HepG2 (cell line): ENCODE measurements at regions not wholly inside any gene's neighbourhood (a gene's known extent, or its start where the extent isn't known, plus 50 kb on each side); places are given as distances from the start of the nearest gene placed in this dataset.

Source experiments
- ATAC-seq: fragments of 200-7000 bp; cut with Tn5 transposase; 3 replicates; pipeline ENCODE4 v1.9.1; 2020; ENCODE audit warnings: mild to moderate bottlenecking, moderate library complexity
- BruUV-seq: library from RNA; stranded (reverse); fragments of 400-500 nt; replicated peaks from 2 replicates; lab custom pipeline; 2021; lab: Mats Ljungman, UMichigan
- CTCF ChIA-PET: fragments of 300-600 bp; formaldehyde crosslinking; extraction: SDS; loops from one replicate; lab custom pipeline; 2021; ENCODE audit warnings: low total read pairs, inconsistent platforms, low intra/inter-chr PET ratio; lab: Yijun Ruan, JAX
- POLR2A ChIA-PET: fragments of 350-600 bp; sonication (Branson Sonifier 250); formaldehyde crosslinking; loops from one replicate; lab custom pipeline; 2020; ENCODE audit warnings: antibody characterized with exemption, inconsistent platforms; lab: Yijun Ruan, JAX
- DNase-seq: peaks from one replicate; pipeline ENCODE4 v3.0.0-alpha.2; 2015; ENCODE audit warnings: low spot score
- FAIRE-seq: peaks from 3 replicates; lab custom pipeline; 2011; peaks lifted over from hg19 to GRCh38; lab: Jason Lieb, UNC
- H2AFZ ChIP-seq: one replicate; pipeline ENCODE4 v1.6.1; 2011; ENCODE audit warnings: low read length, inconsistent platforms
- H3K27ac ChIP-seq: fragments of 300-600 bp; 3 replicates; pipeline ENCODE4 v1.8.0; 2011; ENCODE audit warnings: mixed run types, mild to moderate bottlenecking, mixed read lengths, low read length, inconsistent platforms; ENCODE audit not compliant: insufficient read depth; ENCODE audit errors: extremely low read length
- H3K27me3 ChIP-seq, 2 experiments: fragments of 200-600 bp in 1 of 2; 2 replicates in 1 of 2; 3 replicates in 1 of 2; pipeline versions ENCODE4 v1.6.0 to v1.8.0; 2011; ENCODE audit warnings: low read length in 2 of 2, mild to moderate bottlenecking in 2 of 2, moderate library complexity in 2 of 2, inconsistent platforms in 1 of 2; ENCODE audit not compliant: insufficient read depth in 2 of 2, control insufficient read depth in 1 of 2
- H3K36me3 ChIP-seq, 2 experiments: fragments of 200-600 bp in 1 of 2; replicated peaks in 1 of 2; 2 replicates in 1 of 2; 3 replicates in 1 of 2; pipeline versions ENCODE4 v1.5.1 to v1.8.0; 2011; ENCODE audit warnings: low read length in 2 of 2, inconsistent platforms in 1 of 2; ENCODE audit not compliant: insufficient read depth in 2 of 2, control insufficient read depth in 1 of 2
- H3K4me1 ChIP-seq: 2 replicates; pipeline ENCODE4 v1.5.1; 2012; ENCODE audit warnings: low read length, inconsistent platforms; ENCODE audit not compliant: insufficient read depth
- H3K4me2 ChIP-seq: 2 replicates; pipeline ENCODE4 v1.6.0; 2011; ENCODE audit warnings: low read depth, low read length, inconsistent platforms
- H3K4me3 ChIP-seq, 3 experiments: fragments of 200-600 bp in 1 of 3; sonication (generic), shearing (Covaris generic) in 1 of 3; replicated peaks in 1 of 3; 2 replicates each; pipeline ENCODE4 v1.5.1; 2011 to 2016; ENCODE audit warnings: low read length in 3 of 3, inconsistent platforms in 2 of 3, low read depth in 2 of 3, mild to moderate bottlenecking in 2 of 3, control low read depth in 1 of 3, mixed read lengths in 1 of 3; ENCODE audit not compliant: insufficient read depth in 1 of 3
- H3K79me2 ChIP-seq: one replicate; pipeline ENCODE4 v1.6.1; 2011; ENCODE audit warnings: low read length, inconsistent platforms; ENCODE audit not compliant: insufficient read depth
- H3K9ac ChIP-seq: 2 replicates; pipeline ENCODE4 v1.6.0; 2011; ENCODE audit warnings: mild to moderate bottlenecking, low read depth, low read length, inconsistent platforms; ENCODE audit not compliant: insufficient read depth
- H3K9me3 ChIP-seq: 2 replicates; pipeline ENCODE4 v1.5.1; 2012; ENCODE audit warnings: mild to moderate bottlenecking, low read length
- H4K20me1 ChIP-seq: 2 replicates; pipeline ENCODE4 v1.6.0; 2011; ENCODE audit warnings: inconsistent platforms, mild to moderate bottlenecking, low read length, moderate library complexity; ENCODE audit not compliant: insufficient read depth
- CTCF ChIP-seq: sonication (generic); formaldehyde crosslinking; IDR thresholded peaks from 2 replicates; pipeline ENCODE4 v1.5.0; 2020; ENCODE audit warnings: mild to moderate bottlenecking, missing genetic modification reagents, moderate library complexity
- DZIP1 ChIP-seq: sonication (generic); formaldehyde crosslinking; IDR thresholded peaks from 2 replicates; pipeline ENCODE4 v1.5.0; 2020; ENCODE audit warnings: mild to moderate bottlenecking, missing genetic modification reagents
- FOXK1 ChIP-seq: sonication (generic); formaldehyde crosslinking; IDR thresholded peaks from 2 replicates; pipeline ENCODE4 v1.4.0; 2020; ENCODE audit warnings: low read depth, missing genetic modification reagents, borderline replicate concordance
- GATAD1 ChIP-seq: IDR thresholded peaks from 2 replicates; pipeline ENCODE4 v1.6.1; 2016; ENCODE audit warnings: missing genetic modification reagents, missing compliant biosample characterization
- GPBP1L1 ChIP-seq: sonication (generic); formaldehyde crosslinking; IDR thresholded peaks from 2 replicates; pipeline ENCODE4 v1.5.0; 2020; ENCODE audit warnings: mild to moderate bottlenecking, missing genetic modification reagents
- HDAC6 ChIP-seq: fragments of 200-600 bp; sonication (generic); IDR thresholded peaks from 2 replicates; pipeline ENCODE4 v1.7.0; 2017; ENCODE audit warnings: mild to moderate bottlenecking, antibody characterized with exemption, low read length, low read depth
- HMGA1 ChIP-seq: sonication (generic); formaldehyde crosslinking; conservative IDR thresholded peaks from 2 replicates; pipeline ENCODE4 v1.4.0; 2020; ENCODE audit warnings: missing genetic modification reagents
- MAFF ChIP-seq: IDR thresholded peaks from 2 replicates; pipeline ENCODE4 v1.6.1; 2011; ENCODE audit warnings: low read depth, low read length, improper control_type of control experiment
- MED8 ChIP-seq: sonication (generic); formaldehyde crosslinking; IDR thresholded peaks from 2 replicates; pipeline ENCODE4 v1.8.1; 2023; ENCODE audit warnings: mild to moderate bottlenecking, missing genetic modification reagents; ENCODE audit not compliant: insufficient replicate concordance
- NCOA2 ChIP-seq: sonication (generic); formaldehyde crosslinking; IDR thresholded peaks from 2 replicates; pipeline ENCODE4 v1.8.0; 2022; ENCODE audit warnings: inconsistent platforms
- NPAS2 ChIP-seq: sonication (generic); formaldehyde crosslinking; IDR thresholded peaks from 2 replicates; pipeline ENCODE4 v1.8.0; 2022; ENCODE audit warnings: mild to moderate bottlenecking, missing genetic modification reagents, borderline replicate concordance
- SSRP1 ChIP-seq: IDR thresholded peaks from 2 replicates; pipeline ENCODE4 v1.6.1; 2016; ENCODE audit warnings: control low read depth
- THRA ChIP-seq: sonication (generic); formaldehyde crosslinking; IDR thresholded peaks from 2 replicates; pipeline ENCODE4 v1.4.0; 2020; ENCODE audit warnings: missing genetic modification reagents, borderline replicate concordance
- ZBTB44 ChIP-seq: sonication (generic); formaldehyde crosslinking; IDR thresholded peaks from 2 replicates; pipeline ENCODE4 v1.4.0; 2020; ENCODE audit warnings: missing genetic modification reagents
- ZNF230 ChIP-seq: sonication (generic); formaldehyde crosslinking; IDR thresholded peaks from 2 replicates; pipeline ENCODE4 v1.4.0; 2020; ENCODE audit warnings: mild to moderate bottlenecking, missing genetic modification reagents
- ZNF350 ChIP-seq: sonication (generic); formaldehyde crosslinking; IDR thresholded peaks from 2 replicates; pipeline ENCODE4 v1.4.0; 2020; ENCODE audit warnings: mild to moderate bottlenecking, low read depth, missing genetic modification reagents, borderline replicate concordance
- ZNF652 ChIP-seq: IDR thresholded peaks from 2 replicates; pipeline ENCODE4 v1.6.1; 2016; ENCODE audit warnings: low read depth, borderline replicate concordance
- ZNF790 ChIP-seq: sonication (generic); formaldehyde crosslinking; IDR thresholded peaks from 2 replicates; pipeline ENCODE4 v1.8.0; 2022; ENCODE audit warnings: missing genetic modification reagents, mild to moderate bottlenecking, borderline replicate concordance
- WGBS: methylation state at CpG from one replicate; pipeline ENCODE4 v1.1.6; 2017; ENCODE audit warnings: low lambda C conversion rate; 5-methylcytosine and 5-hydroxymethylcytosine counted together
- in situ Hi-C: cut with HindIII; loops from 2 replicates; pipeline ENCODE4 v1.10.0; 2017; ENCODE audit warnings: low pct_unique_long_range_greater_than_20kb; ENCODE audit not compliant: extremely low pct_ligation_motif_present
- intact Hi-C: fragments of 100-400 bp; cut with micrococcal nuclease; formaldehyde crosslinking; loops from one replicate; pipeline ENCODE4 v1.10.0; 2022; ENCODE audit not compliant: unreplicated experiment

- POLR2A ChIA-PET, result no interaction called here
- no peak overlapping the region for H2AFZ ChIP-seq
- H3K4me1 ChIP-seq, result no peaks in the 10 kb centered on the region
- TF ChIP-seq HDAC6, result no peak
- no peak for TF ChIP-seq ZNF230 (CRISPR knock-in tag)
- no peak for TF ChIP-seq THRA
- TF ChIP-seq GPBP1L1 (CRISPR knock-in tag), result no peak
- no peak for TF ChIP-seq DZIP1 (CRISPR knock-in tag)
- TF ChIP-seq NCOA2, result no peak
- no peak for TF ChIP-seq NPAS2 (CRISPR knock-in tag)
- TF ChIP-seq HMGA1, result no peak
- TF ChIP-seq CTCF (CRISPR knock-in tag), result no peak
- TF ChIP-seq MED8, result no peak
- TF ChIP-seq GATAD1, result no peak
- TF ChIP-seq MAFF, result no peak
- no peak for TF ChIP-seq ZNF350 (CRISPR knock-in tag)
- TF ChIP-seq SSRP1, result no peak
- TF ChIP-seq ZNF790 (CRISPR knock-in tag), result no peak
- no peak for TF ChIP-seq ZNF652 (CRISPR knock-in tag)
- TF ChIP-seq FOXK1 (CRISPR knock-in tag), result no peak
- no peak for TF ChIP-seq ZBTB44 (CRISPR knock-in tag)
- TF ChIP-seq, all 625 proteins: peak for 0
- Histone ChIP-seq H3K9ac (no peak overlapping the region), H3K79me2 (no peaks in the 10 kb centered on the region), H3K27me3 (no peaks in the 10 kb centered on the region), H3K9me3 (peaks cover 36% of the 10 kb centered on the region), H4K20me1 (no peaks in the 10 kb centered on the region), H3K27ac (no peak overlapping the region), H3K4me2 (no peak overlapping the region), H3K36me3 (no peaks in the 10 kb centered on the region), H3K4me3 (no peak overlapping the region)
- BruUV-seq, result no TSS peak
- DNase-seq (no peak), ATAC-seq (no peak), FAIRE-seq (no peak)
- 0% methylated on average over 2 of the region's 2 CpGs for WGBS
- in situ Hi-C loops (no loop called here), intact Hi-C loops (no loop called here)
- CTCF ChIA-PET, result no interaction called here
Measured at GRCh38 chr1:102615896-102616295, 492.4 kb downstream of the COL11A1 start.
